ENCODE measurements at regions not wholly inside any gene's neighbourhood (a gene's known extent, or its start where the extent isn't known, plus 50 kb on each side); places are given as distances from the start of the nearest gene placed in this dataset.

GRCh38 chr5:136890431-136891148, 525.2 kb upstream of the TRPC7 start:
- ChIA-PET CTCF (interaction anchor here (0.7 to 1.5 kb wide), 4 partner anchors 10 to 272 kb away, joined by 3 read pairs; no protein-coding TSS in a partner anchor), POLR2A (no interaction called here)
- FAIRE-seq (no peak), DNase-seq (ENCODE audit: low read depth in 1 of 2, low spot score in 1 of 2) (no peak), ATAC-seq (no peak)
- 0% methylated on average over 2 of the region's 2 CpGs for WGBS (ENCODE audit: missing lambda C conversion rate)
- H3K27ac ChIP-seq, result no peak overlapping the region
- TF ChIP-seq MAX (IDR thresholded peaks at IDR 0.05) (no peak), PHF8 (IDR thresholded peaks at IDR 0.05; ENCODE audit: borderline replicate concordance, low read depth) (no peak), FOXS1 (CRISPR knock-in tag; IDR thresholded peaks at IDR 0.05) (no peak), RNF2 (IDR thresholded peaks at IDR 0.05; ENCODE audit: borderline replicate concordance, low read depth) (no peak), CHD2 (IDR thresholded peaks at IDR 0.05; ENCODE audit: low read length, partially characterized antibody) (no peak), RFX5 (IDR thresholded peaks at IDR 0.05) (no peak), SREBF2 (IDR thresholded peaks at IDR 0.05) (no peak), RAD21 (conservative IDR thresholded peaks at IDR 0.05 in 1 of 2, IDR thresholded peaks at IDR 0.05 in 1 of 2) (no peak), SMC3 (IDR thresholded peaks at IDR 0.05) (no peak), HDAC2 (IDR thresholded peaks at IDR 0.05) (no peak), JUNB (IDR thresholded peaks at IDR 0.05) (no peak), EP300 (IDR thresholded peaks at IDR 0.05) (no peak), POLR2AphosphoS2 (conservative IDR thresholded peaks at IDR 0.05; ENCODE audit: low read length) (no peak), JUN (IDR thresholded peaks at IDR 0.05) (no peak), HES2 (IDR thresholded peaks at IDR 0.05) (no peak), RARB (CRISPR knock-in tag; IDR thresholded peaks at IDR 0.05) (no peak)
- TF ChIP-seq, protein P1, sequence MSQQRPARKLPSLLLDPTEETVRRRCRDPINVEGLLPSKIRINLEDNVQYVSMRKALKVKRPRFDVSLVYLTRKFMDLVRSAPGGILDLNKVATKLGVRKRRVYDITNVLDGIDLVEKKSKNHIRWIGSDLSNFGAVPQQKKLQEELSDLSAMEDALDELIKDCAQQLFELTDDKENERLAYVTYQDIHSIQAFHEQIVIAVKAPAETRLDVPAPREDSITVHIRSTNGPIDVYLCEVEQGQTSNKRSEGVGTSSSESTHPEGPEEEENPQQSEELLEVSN (IDR thresholded peaks at IDR 0.05; ENCODE audit: borderline replicate concordance, low read depth), result no peak
- TF ChIP-seq, protein P2, sequence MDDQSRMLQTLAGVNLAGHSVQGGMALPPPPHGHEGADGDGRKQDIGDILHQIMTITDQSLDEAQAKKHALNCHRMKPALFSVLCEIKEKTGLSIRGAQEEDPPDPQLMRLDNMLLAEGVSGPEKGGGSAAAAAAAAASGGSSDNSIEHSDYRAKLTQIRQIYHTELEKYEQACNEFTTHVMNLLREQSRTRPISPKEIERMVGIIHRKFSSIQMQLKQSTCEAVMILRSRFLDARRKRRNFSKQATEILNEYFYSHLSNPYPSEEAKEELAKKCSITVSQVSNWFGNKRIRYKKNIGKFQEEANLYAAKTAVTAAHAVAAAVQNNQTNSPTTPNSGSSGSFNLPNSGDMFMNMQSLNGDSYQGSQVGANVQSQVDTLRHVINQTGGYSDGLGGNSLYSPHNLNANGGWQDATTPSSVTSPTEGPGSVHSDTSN (IDR thresholded peaks at IDR 0.05), result no peak
- H3K4me3 ChIP-seq, result no peak overlapping the region
- H3K4me2 ChIP-seq, result no peak overlapping the region
- no peaks in the 10 kb centered on the region for H3K9me3 ChIP-seq
- H3K4me1 ChIP-seq, result no peaks in the 10 kb centered on the region

DNA sequence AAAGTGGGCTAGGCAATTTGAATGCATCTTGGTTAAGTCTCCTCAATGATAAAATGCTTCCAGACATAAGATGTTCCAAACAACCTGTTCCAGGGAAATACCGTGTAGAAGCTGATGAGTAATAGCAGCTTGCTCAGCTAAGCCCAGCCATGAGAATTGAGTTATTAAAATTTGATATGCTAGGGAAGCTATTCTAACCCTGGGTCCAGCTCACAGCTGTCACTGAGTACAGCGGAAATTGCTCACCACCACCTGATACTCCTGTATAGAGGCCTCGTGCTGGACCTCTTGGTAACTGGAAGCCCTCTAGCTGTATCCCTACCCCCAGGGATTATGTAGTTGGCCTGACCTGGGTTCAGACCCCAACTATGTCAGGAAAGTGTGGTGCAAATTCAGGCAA, 521.3 kb upstream of the TRPC7 start:
- no peak overlapping the region for H3K27ac ChIP-seq
- WGBS (ENCODE audit: missing lambda C conversion rate), result 13% methylated on average over 3 of the region's 3 CpGs
- no peaks in the 10 kb centered on the region for H3K4me1 ChIP-seq
- no peak for DNase-seq (ENCODE audit: low read depth in 1 of 2, low spot score in 1 of 2)
- H3K4me3 ChIP-seq, result no peak overlapping the region
- ChIA-PET POLR2A (no interaction called here), CTCF (no interaction called here)
- FAIRE-seq, result no peak
- ATAC-seq, result no peak
- TF ChIP-seq ZC3H11A (IDR thresholded peaks at IDR 0.05) (no peak), FOSL2 (IDR thresholded peaks at IDR 0.05) (no peak), FOSL2 (CRISPR knock-in tag; IDR thresholded peaks at IDR 0.05) (no peak), RAD21 (conservative IDR thresholded peaks at IDR 0.05 in 1 of 2, IDR thresholded peaks at IDR 0.05 in 1 of 2) (no peak), ATOH8 (CRISPR knock-in tag; IDR thresholded peaks at IDR 0.05; ENCODE audit: low read depth) (no peak), HOXA7 (CRISPR knock-in tag; IDR thresholded peaks at IDR 0.05) (no peak), CTCF (IDR thresholded peaks at IDR 0.05) (no peak)
- no peak overlapping the region for H3K4me2 ChIP-seq
- H3K9me3 ChIP-seq, result no peaks in the 10 kb centered on the region

All from A549 (cell line).